HCT116 (cell line): ENCODE measurements at regions not wholly inside any gene's neighbourhood (a gene's known extent, or its start where the extent isn't known, plus 50 kb on each side); places are given as distances from the start of the nearest gene placed in this dataset.

ENCODE experiments used
- ATAC-seq: fragments of 200-7000 bp; cut with Tn5 transposase; 2 replicates; pipeline ENCODE4 v1.9.1; 2020; ENCODE audit warnings: mild to moderate bottlenecking, moderate library complexity
- BruUV-seq: library from RNA; stranded (reverse); fragments of 400-500 nt; replicated peaks from 2 replicates; lab custom pipeline; 2021; lab: Mats Ljungman, UMichigan
- CTCF ChIA-PET: fragments of 300-600 bp; sonication (Branson Sonifier 250); formaldehyde crosslinking; loops from one replicate; lab custom pipeline; 2021; ENCODE audit warnings: antibody characterized with exemption; lab: Charles Lee
- POLR2A ChIA-PET: fragments of 300-600, 350-600 bp; sonication (Branson Sonifier 250); formaldehyde crosslinking; loops from one replicate; lab custom pipeline; 2021; ENCODE audit warnings: antibody characterized with exemption; lab: Charles Lee
- RAD21 ChIA-PET, 2 experiments: fragments of 300-600 bp; sonication (Branson Sonifier 250); formaldehyde crosslinking; loops; one replicate each; lab custom pipeline; 2023; ENCODE audit warnings: low total read pairs in 2 of 2; ENCODE audit not compliant: uncharacterized antibody in 2 of 2, unreplicated experiment in 2 of 2, low non-redundant PET in 1 of 2; lab: Charles Lee
- DNase-seq: peaks from one replicate; pipeline ENCODE4 v3.0.0-alpha.2; 2010; ENCODE audit warnings: low read depth, low spot score
- H2AFZ ChIP-seq: fragments of 200-600 bp; shearing (Covaris generic), sonication (generic); 2 replicates; pipeline ENCODE4 v1.6.1; 2017; ENCODE audit warnings: low read depth, mixed run types, mixed read lengths, antibody characterized with exemption, low read length; ENCODE audit not compliant: poor library complexity, severe bottlenecking
- H3K27ac ChIP-seq: 2 replicates; pipeline ENCODE4 v1.5.1; 2012; ENCODE audit warnings: low read depth, low read length
- H3K27me3 ChIP-seq: fragments of 200-600 bp; sonication (generic); 2 replicates; pipeline ENCODE4 v1.6.1; 2016; ENCODE audit warnings: mixed run types, low read length, mixed read lengths; ENCODE audit not compliant: insufficient read depth
- H3K36me3 ChIP-seq, 2 experiments: fragments of 200-500 bp in 1 of 2; fragments of 200-600 bp in 1 of 2; sonication (Bioruptor generic) in 1 of 2; sonication (generic) in 1 of 2; 2 replicates each; pipeline versions ENCODE4 v1.5.1 to v1.6.1; 2014 to 2016; ENCODE audit warnings: low read length in 2 of 2, inconsistent platforms in 1 of 2, mixed read lengths in 1 of 2, mixed run types in 1 of 2; ENCODE audit not compliant: insufficient read depth in 2 of 2, control insufficient read depth in 1 of 2
- H3K4me1 ChIP-seq, 2 experiments: fragments of 200-600 bp in 1 of 2; sonication (generic) in 1 of 2; 2 replicates each; pipeline versions ENCODE4 v1.5.1 to v1.6.1; 2012 to 2017; ENCODE audit warnings: low read length in 2 of 2, inconsistent platforms in 1 of 2, mild to moderate bottlenecking in 1 of 2, mixed read lengths in 1 of 2, mixed run types in 1 of 2, moderate library complexity in 1 of 2; ENCODE audit not compliant: insufficient read depth in 2 of 2, control insufficient read depth in 1 of 2
- H3K4me2 ChIP-seq: fragments of 200-600 bp; sonication (generic); 2 replicates; pipeline ENCODE4 v1.6.1; 2017; ENCODE audit warnings: mixed run types, low read length, mixed read lengths
- H3K4me3 ChIP-seq, 2 experiments: fragments of 200-600 bp in 1 of 2; sonication (generic) in 1 of 2; replicated peaks in 1 of 2; 2 replicates each; pipeline ENCODE4 v1.5.1; 2011 to 2016; ENCODE audit warnings: low read length in 2 of 2, control low read depth in 1 of 2, low read depth in 1 of 2, mild to moderate bottlenecking in 1 of 2, mixed read lengths in 1 of 2, mixed run types in 1 of 2
- H3K79me2 ChIP-seq: fragments of 200-600 bp; sonication (generic); 2 replicates; pipeline ENCODE4 v1.6.1; 2017; ENCODE audit warnings: mild to moderate bottlenecking, mixed run types, low read length, moderate library complexity, mixed read lengths; ENCODE audit not compliant: insufficient read depth
- H3K9ac ChIP-seq: fragments of 200-600 bp; sonication (generic); 2 replicates; pipeline ENCODE4 v1.6.1; 2016; ENCODE audit warnings: low read length, mixed read lengths
- H3K9me2 ChIP-seq: fragments of 200-600 bp; sonication (generic), shearing (Covaris generic); 2 replicates; pipeline ENCODE4 v1.6.1; 2017; ENCODE audit warnings: mixed run types, mild to moderate bottlenecking, moderate library complexity; ENCODE audit not compliant: insufficient read depth
- H3K9me3 ChIP-seq, 2 experiments: fragments of 200-500 bp in 1 of 2; fragments of 200-600 bp in 1 of 2; sonication (Bioruptor generic) in 1 of 2; sonication (generic) in 1 of 2; 2 replicates each; pipeline ENCODE4 v1.6.1; 2014 to 2017; ENCODE audit warnings: low read length in 2 of 2, mixed read lengths in 2 of 2, inconsistent platforms in 1 of 2, low read depth in 1 of 2, mild to moderate bottlenecking in 1 of 2, mixed run types in 1 of 2, moderate library complexity in 1 of 2; ENCODE audit not compliant: control insufficient read depth in 1 of 2, insufficient read depth in 1 of 2
- H4K20me1 ChIP-seq: fragments of 200-600 bp; sonication (generic), shearing (Covaris generic); 2 replicates; pipeline ENCODE4 v1.6.1; 2017; ENCODE audit warnings: mixed run types, mild to moderate bottlenecking, moderate library complexity; ENCODE audit not compliant: insufficient read depth
- JUND ChIP-seq: IDR thresholded peaks from 2 replicates; pipeline ENCODE4 v1.6.1; 2012
- POLR2A ChIP-seq: IDR thresholded peaks from 2 replicates; pipeline ENCODE4 v1.7.0; 2011; ENCODE audit warnings: borderline replicate concordance; ENCODE audit not compliant: insufficient read depth, insufficient read length; ENCODE audit errors: extremely low read depth
- POLR2AphosphoS5 ChIP-seq: IDR thresholded peaks from 2 replicates; pipeline ENCODE4 v1.6.1; 2011; ENCODE audit warnings: mild to moderate bottlenecking, low read depth, low read length, moderate library complexity
- SP1 ChIP-seq: IDR thresholded peaks from 2 replicates; pipeline ENCODE4 v1.6.1; 2012; ENCODE audit warnings: low read depth
- intact Hi-C: fragments of 100-400 bp; cut with micrococcal nuclease; formaldehyde crosslinking; loops from 2 replicates; pipeline ENCODE4 v1.10.0; 2022
- TF ChIP-seq, protein P1 (sequence below), 3 experiments: fragments of 200-600 bp in 1 of 3; sonication (generic) in 1 of 3; IDR thresholded peaks in 2 of 3; conservative IDR thresholded peaks in 1 of 3; 2 replicates each; pipeline ENCODE4 v1.5.1; 2012 to 2017; ENCODE audit warnings: low read depth in 2 of 3, low read length in 2 of 3, antibody characterized with exemption in 1 of 3, borderline replicate concordance in 1 of 3, control low read depth in 1 of 3, mild to moderate bottlenecking in 1 of 3, mixed read lengths in 1 of 3, mixed run types in 1 of 3, moderate library complexity in 1 of 3; ENCODE audit not compliant: insufficient read depth in 1 of 3
- TF ChIP-seq, protein P2 (sequence below): IDR thresholded peaks from 2 replicates; pipeline ENCODE4 v1.6.1; 2012

DNA sequence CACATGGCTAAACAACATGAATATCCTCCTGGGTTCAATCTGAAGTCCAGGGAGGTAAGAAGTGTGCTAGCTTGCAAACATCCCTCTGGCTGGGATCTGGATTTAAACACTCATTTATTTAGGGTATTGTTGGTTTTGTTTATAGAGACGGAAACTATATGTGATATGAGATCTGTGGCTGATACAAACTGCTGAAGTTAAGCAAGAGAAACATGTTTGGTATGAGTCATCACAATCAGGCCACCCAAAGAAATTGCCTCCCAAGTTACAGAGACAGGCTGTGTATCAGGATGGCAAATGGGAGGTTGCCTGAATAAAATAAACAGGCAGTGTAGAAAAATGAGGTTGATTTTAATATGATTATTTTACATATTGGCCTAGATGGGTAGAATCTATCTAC lies 562.1 kb downstream of the IGSF11 start (continued):
- TF ChIP-seq, protein P1, sequence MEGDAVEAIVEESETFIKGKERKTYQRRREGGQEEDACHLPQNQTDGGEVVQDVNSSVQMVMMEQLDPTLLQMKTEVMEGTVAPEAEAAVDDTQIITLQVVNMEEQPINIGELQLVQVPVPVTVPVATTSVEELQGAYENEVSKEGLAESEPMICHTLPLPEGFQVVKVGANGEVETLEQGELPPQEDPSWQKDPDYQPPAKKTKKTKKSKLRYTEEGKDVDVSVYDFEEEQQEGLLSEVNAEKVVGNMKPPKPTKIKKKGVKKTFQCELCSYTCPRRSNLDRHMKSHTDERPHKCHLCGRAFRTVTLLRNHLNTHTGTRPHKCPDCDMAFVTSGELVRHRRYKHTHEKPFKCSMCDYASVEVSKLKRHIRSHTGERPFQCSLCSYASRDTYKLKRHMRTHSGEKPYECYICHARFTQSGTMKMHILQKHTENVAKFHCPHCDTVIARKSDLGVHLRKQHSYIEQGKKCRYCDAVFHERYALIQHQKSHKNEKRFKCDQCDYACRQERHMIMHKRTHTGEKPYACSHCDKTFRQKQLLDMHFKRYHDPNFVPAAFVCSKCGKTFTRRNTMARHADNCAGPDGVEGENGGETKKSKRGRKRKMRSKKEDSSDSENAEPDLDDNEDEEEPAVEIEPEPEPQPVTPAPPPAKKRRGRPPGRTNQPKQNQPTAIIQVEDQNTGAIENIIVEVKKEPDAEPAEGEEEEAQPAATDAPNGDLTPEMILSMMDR (IDR thresholded peaks at IDR 0.05 in 2 of 3, conservative IDR thresholded peaks at IDR 0.05 in 1 of 3; ENCODE audit: borderline replicate concordance in 1 of 3, insufficient read depth in 1 of 3, low read depth in 2 of 3, low read length in 2 of 3) = no peak

DNA sequence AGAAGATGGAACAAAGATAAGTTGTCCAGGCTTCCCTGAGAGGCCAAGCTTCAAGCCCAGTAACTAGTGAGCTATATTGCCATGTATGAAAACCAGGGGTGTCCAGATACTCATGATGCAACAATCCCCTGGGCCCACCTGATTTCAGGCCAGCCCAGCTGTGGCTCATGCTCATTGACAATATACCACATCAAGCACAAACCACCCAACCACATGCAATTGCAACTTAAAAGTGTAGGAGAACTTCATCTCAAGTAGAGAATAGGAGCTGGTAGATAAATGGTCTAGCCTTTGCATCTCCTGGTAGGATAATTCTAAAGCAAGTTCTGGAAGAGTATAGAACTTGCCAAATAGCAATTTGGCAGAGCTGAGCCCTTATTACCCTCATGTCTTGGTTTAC lies 561.3 kb downstream of the IGSF11 start:
- peaks cover 0 to 2% of the 10 kb centered on the region in 2 experiments; a peak in 1 of 4 replicates for H3K4me1 ChIP-seq
- H3K9me2 ChIP-seq = no peaks in the 10 kb centered on the region
- no peak overlapping the region for H3K9ac ChIP-seq
- TF ChIP-seq, protein P2, sequence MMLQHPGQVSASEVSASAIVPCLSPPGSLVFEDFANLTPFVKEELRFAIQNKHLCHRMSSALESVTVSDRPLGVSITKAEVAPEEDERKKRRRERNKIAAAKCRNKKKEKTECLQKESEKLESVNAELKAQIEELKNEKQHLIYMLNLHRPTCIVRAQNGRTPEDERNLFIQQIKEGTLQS = no peak
- TF ChIP-seq POLR2AphosphoS5 (no peak), SP1 (no peak), POLR2A (no peak), JUND (no peak)
- CTCF ChIA-PET = no interaction called here
- H3K79me2 ChIP-seq = no peaks in the 10 kb centered on the region
- no peaks in the 10 kb centered on the region for H3K36me3 ChIP-seq
- no peak overlapping the region for H3K27ac ChIP-seq
- ATAC-seq (no peak), DNase-seq (no peak)
- no peaks in the 10 kb centered on the region for H4K20me1 ChIP-seq
- RAD21 ChIA-PET = no interaction called here
- intact Hi-C loops = no loop called here
- no peak overlapping the region for H2AFZ ChIP-seq
- POLR2A ChIA-PET = no interaction called here
- H3K4me3 ChIP-seq = no peak overlapping the region
- H3K4me2 ChIP-seq = no peak overlapping the region
- no peaks in the 10 kb centered on the region for H3K27me3 ChIP-seq
- no peaks in the 10 kb centered on the region for H3K9me3 ChIP-seq
- no TSS peak for BruUV-seq
